HG03139 (cell line): ENCODE measurements at regions not wholly inside any gene's neighbourhood (a gene's known extent, or its start where the extent isn't known, plus 50 kb on each side); places are given as distances from the start of the nearest gene placed in this dataset.

Experiments
- ATAC-seq: cut with Tn5 transposase; IDR thresholded peaks from one replicate; pipeline ENCODE4 v1.9.1; 2021; ENCODE audit not compliant: unreplicated experiment

DNA sequence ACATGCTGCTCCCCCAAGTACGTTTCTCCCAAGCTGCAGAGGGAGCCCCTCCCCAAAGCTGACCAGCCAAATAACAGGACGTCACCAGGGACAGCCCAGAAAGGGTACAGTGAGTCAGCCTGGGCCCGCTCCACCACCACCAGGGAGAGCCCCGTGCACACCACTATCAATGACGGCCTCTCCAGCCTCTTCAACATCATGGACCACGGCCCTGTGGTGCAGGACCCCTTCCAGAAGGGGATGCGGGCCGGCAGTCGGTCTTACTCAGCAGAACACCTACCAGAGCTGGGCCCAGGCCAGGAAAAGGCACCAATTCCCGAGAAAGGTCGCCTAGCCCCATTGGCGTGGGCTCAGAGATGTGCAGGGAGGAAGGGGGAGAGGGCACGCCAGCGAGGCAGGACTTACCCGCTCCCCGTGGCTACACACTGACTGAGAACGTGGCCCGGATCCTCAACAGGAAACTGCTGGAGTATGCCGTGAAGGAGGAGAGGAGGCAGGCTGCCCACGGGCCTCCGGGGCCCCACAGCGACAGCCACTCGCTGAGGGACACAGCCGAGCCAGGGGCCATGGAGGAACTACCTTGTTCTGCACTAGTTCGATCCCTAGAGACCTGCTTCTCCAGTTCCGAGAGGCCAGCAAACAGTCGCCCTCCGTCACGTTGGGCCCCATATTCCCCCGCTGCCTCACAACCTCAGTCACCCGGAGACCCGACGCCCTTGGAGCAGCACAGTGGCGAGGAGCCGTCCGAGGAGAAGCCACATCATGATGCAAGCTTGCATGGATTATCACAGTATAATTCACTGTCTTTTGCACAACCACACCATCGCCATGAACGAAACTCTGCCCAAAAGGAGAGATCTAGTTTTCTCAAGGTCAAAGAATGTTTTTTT is 815.9 kb upstream of the KLHL1 start:
- no peak for ATAC-seq

DNA sequence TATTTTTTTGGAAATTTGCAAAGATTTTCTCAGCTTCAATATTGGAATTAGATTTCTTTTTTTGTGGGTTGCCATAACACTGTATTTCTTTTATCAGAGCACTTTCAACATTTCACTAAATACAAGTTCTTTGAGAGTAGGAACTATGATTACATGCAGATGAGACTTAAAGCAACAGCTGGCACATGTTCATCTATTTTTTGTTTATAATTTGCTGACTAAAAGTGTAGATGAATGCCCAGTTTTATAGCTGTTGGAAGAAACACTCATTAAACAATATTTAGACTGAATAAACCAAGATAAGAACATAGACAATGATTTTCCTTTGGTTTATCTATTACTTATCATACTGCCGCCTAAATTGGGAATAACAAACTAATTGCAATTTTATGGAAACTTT is 803.0 kb upstream of the KLHL1 start:
- ATAC-seq = no peak

DNA sequence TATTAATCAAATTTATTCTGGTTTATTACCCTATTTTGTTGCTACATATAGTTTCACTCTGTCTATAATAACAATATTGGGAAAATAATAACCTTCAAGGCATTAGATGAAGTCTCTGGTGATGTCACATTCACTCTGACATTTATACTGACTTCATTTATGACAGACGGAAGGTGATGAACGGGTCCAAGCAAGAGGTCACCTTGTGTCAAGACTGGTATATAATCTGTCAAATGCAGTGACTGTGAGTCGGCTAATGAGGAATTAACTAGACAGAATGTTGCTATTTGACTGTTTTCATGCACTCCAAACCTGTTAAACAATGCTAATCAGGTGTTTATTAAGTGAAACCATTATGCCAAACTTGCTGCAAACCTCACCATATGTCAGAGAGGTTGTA is 800.5 kb upstream of the KLHL1 start:
- no peak for ATAC-seq

DNA sequence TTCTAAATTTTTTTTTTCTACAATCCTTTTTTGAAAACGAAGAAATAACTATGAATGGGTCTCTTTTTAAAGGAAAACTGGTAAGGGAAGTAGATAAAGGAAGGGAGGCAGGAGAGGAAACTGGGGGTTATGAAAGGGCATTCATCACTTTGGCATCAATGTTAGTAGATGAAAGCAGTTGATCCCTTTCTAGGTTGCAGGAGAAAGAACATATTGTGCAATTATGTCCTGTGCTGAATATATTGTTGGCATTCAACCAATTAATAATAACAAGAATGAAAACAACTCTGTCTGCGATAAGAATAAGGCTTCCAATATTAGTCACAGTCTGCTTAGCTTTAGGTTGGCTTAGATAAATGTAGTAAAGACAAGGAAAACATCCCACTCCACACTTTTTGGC is 796.8 kb upstream of the KLHL1 start:
- no peak for ATAC-seq

DNA sequence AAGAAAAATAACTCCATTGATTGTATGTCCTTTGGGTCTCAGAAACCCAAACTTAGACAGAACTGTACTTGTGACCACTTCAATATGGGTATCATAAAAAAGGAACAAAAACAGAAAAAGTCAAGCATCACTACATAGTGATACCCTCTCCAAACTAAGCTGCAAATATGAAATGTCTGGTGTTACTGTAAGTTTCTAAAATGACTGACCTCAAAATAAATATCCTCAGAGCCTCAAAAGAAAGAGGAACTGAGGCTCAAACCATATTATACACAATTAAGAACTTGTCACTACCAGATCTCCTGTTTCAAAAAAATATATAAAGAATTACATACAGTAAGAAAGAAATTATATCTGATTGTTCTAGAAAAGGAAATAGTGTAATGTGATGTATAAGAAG is 787.9 kb upstream of the KLHL1 start:
- no peak for ATAC-seq

GRCh38 chr13:70895599-70895998 is 787.3 kb upstream of the KLHL1 start:
- ATAC-seq = no peak

DNA sequence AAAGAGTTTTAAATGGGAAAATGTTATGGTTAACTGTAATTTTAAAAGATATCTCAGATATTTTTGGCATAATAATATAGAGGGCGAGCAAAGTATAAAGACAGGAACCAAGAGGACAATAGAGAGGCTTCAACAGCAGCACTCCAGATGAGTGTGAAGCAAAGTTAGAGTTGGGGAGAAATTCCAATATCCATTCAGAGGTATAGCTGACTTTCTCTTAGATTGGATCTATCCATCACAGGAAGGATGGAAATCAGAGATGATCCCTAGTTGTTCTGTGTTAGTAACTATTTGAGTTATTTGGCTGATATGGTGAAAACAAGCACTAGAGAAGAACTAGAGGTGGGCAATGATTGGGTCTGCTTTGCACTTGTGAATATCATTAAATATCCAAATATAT is 786.0 kb upstream of the KLHL1 start:
- ATAC-seq = no peak

DNA sequence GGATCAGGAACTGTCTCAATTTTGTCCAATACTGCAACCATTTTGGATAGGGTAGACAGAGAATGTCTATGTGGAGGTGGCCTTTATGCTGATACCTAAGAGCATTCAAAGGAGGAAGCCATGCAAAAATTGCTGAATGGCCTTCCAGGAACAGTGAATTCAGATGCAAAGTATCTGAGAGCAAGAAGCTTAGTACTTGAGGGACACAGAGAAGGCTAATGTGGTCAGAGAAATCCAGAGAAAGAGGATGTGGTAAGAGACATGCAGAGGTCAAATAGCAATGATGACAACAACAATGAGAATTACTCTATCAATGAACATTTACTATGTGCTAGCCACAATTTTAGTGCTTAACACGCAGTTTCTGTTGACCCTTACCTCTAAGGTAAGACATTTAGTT is 785.6 kb upstream of the KLHL1 start:
- ATAC-seq = peak; percentile 60

GRCh38 chr13:70890289-70890688 is 782.0 kb upstream of the KLHL1 start:
- no peak for ATAC-seq

DNA sequence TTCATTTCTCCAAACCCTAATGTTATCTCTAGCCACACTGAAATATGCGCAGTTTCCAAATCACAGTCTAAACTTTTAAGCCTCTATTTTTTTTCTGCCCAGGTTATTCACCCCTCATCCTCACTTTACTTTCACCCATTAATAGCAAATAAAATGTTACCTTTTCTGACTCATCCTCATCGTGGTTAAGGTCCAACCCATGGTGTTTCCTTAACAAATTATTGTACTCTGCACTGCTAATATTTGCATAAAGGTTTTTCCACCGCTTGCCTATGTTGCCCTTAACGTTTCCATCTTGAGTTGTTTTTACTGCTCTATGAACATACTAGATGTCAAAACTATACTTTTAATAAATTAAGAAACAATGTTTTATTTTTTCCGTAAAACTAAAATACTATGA is 780.9 kb upstream of the KLHL1 start:
- no peak for ATAC-seq

DNA sequence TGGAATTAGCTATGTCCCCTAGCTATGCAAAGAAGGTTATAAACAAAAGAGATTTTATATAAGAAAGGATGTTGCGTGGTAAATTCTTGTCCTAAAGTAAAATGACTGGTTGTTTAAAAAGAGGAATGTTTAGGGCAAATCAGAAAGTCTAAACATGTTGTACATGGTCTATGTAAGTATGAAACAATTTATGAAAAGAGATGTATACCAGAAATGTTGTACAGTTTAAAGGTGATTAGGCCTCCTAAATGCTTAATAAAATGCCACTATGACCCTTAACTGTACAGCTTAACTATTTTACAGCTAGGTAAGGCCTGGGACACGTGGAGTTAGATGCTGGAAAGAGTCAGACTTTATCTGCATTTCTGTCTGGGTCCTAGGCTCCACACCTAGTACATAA is 775.9 kb upstream of the KLHL1 start:
- no peak for ATAC-seq

GRCh38 chr13:70874636-70875035 is 766.4 kb upstream of the KLHL1 start:
- ATAC-seq = no peak

DNA sequence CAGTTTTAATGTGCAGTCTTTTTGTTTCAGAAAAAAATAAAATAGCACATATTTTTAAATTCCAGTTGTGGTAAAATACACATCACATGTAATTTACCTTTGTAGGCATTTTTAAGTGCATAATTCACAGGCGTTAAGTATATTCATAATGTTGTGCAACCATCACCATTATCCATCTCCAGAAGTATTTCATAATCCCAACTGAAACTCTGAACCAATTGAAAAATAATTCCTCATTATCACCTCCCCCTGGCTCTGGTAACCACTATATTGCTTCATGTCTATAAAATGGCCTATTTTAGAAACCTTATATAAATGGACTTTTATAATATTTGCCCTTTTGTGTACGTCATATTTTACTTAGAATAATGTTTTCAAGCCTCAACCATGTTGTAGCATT is 756.5 kb upstream of the KLHL1 start:
- ATAC-seq = no peak

DNA sequence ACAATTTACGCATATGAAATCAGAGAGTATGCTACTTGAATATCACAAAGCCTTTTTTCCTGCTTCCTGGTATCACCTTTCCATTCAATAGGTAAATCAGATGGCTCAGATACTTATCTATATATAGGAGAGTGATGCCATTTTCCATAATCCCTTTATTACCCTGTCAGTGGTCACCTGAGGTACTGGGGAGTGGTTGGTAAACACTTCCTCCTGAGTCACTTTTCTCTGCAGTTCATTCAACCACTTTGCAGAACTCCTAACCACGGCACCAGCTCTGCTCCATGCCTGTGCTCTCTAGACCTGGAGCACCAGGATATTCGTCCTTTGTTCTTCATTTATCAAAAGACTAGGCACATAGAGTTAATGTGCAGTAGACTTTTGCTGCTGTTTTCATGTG is 748.5 kb upstream of the KLHL1 start:
- no peak for ATAC-seq

DNA sequence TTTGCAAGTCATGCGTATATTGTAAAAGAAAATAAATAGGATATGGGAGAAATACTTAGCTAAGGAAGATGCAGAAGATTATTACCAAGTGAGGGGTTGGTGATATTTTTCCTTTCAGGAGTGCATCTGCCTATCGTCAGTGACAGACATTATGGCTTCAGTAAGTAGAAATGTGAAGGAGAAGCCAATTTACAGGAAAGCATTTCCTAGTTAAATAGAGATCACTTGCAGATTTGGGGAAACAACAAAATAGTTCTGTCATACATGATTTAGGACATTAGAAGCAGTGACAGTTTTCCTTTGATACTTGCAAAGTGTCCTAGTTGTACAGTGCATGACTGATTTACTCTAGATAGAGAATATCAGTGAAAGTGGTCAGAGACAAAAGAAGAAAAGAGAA is 747.8 kb upstream of the KLHL1 start:
- ATAC-seq = no peak

DNA sequence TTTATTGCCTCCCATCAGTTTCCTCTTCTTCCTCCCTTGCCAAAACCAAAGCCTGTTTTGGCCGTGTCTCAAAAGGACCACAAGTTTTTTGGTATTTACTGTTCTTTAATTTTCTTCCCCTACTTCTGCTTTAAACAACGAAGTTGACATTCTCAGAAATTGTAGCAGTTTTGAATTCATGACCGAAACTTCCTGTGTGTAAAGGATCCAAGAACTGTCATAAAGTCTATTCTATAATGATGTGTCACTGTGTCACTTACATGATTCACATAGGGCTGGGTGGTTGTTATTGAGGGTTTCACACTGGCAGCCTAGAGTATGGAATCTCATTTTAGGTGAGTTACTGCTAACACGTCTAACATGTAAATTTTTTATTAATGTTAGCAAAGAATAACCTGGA is 741.0 kb upstream of the KLHL1 start:
- no peak for ATAC-seq

DNA sequence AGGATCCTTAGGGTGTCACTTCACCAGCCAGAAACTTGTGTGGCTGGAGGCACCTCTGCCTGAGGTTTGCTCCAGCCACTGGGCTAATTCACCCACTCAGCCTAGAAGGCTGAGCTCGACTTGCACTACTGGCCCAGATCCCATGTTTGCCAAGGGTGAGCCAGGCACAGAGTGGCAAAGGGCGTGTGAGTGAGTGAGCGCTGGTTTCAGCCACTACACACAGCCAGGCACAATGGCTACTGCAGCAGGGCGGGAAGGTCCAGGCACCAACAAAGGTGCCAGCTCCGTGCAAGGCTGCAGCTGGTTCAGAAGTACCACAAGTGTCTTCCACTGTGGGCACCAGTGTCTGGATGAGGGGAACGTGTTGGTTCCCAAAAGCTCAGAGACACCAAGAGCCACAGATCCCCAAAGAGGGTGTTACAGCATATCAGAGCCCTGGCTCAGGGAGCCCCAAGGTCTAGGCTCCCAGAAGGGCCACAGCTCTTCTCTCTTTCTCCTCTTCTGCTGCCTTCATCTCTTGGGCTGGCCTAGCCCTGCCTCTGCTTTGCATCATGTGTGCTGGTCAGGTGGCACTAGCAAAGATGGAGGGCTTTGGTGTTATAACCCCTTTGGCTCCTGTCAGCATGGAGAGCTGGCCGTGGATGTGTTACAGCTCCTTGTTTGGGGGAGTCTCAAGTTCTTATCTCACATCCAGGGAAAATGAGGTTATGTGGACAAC is 736.3 kb upstream of the KLHL1 start:
- no peak for ATAC-seq

DNA sequence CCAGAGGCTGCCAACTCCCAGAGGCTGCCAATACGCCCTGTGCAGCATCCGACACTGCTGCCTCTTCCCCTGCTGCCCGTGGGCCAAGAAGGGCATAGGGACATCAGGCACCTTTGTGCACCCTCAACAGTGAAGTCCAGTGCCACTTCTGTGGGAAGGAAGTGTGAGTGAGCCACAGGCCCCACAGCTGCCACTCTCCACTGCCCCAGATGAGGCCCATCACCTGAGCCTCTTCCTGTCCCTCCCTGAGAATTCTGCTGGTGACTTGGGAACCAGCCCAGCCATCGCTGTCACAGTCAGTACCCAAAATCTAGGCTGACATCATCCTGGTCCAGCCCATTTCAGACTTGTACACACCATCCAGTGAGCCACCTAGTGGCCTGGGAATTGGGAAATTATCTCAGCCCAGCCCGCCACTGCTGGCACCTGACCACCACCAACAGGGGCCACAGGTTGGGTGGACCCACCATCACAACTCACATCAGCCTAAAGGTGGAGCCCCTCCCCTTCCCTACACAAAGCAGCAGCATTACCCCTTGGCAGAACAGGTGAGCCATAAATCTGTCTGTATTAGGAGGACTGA is 733.9 kb upstream of the KLHL1 start:
- no peak for ATAC-seq

- ATAC-seq = no peak
Observed at GRCh38 chr13:70841240-70842061, 733.2 kb upstream of the KLHL1 start.

DNA sequence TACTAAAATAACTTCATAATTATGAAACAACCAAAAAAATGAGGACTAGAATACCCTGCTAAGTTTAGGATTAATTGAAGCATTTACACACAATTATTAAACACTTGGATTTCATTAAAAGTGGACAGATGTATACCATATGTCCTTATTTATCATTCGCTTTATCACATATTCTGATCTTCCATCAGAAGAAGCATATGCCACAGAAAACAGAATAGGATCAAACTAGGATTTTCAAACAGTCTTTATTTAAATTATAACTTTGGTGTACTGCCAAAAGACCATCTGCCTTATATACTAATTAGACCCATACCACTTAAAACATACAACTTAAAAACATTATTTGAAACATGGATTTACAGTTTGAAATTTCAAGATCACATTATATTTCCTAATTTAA is 727.1 kb upstream of the KLHL1 start:
- no peak for ATAC-seq

GRCh38 chr13:70829748-70830147 is 721.5 kb upstream of the KLHL1 start:
- ATAC-seq = no peak
